HCT116 (cell line): ENCODE measurements at regions not wholly inside any gene's neighbourhood (a gene's known extent, or its start where the extent isn't known, plus 50 kb on each side); places are given as distances from the start of the nearest gene placed in this dataset.

ENCODE experiments used
- ATAC-seq: fragments of 200-7000 bp; cut with Tn5 transposase; 2 replicates; pipeline ENCODE4 v1.9.1; 2020; ENCODE audit warnings: mild to moderate bottlenecking, moderate library complexity
- BruUV-seq: library from RNA; stranded (reverse); fragments of 400-500 nt; replicated peaks from 2 replicates; lab custom pipeline; 2021; lab: Mats Ljungman, UMichigan
- CTCF ChIA-PET: fragments of 300-600 bp; sonication (Branson Sonifier 250); formaldehyde crosslinking; loops from one replicate; lab custom pipeline; 2021; ENCODE audit warnings: antibody characterized with exemption; lab: Charles Lee
- POLR2A ChIA-PET: fragments of 300-600, 350-600 bp; sonication (Branson Sonifier 250); formaldehyde crosslinking; loops from one replicate; lab custom pipeline; 2021; ENCODE audit warnings: antibody characterized with exemption; lab: Charles Lee
- RAD21 ChIA-PET, 2 experiments: fragments of 300-600 bp; sonication (Branson Sonifier 250); formaldehyde crosslinking; loops; one replicate each; lab custom pipeline; 2023; ENCODE audit warnings: low total read pairs in 2 of 2; ENCODE audit not compliant: uncharacterized antibody in 2 of 2, unreplicated experiment in 2 of 2, low non-redundant PET in 1 of 2; lab: Charles Lee
- DNase-seq: peaks from one replicate; pipeline ENCODE4 v3.0.0-alpha.2; 2010; ENCODE audit warnings: low read depth, low spot score
- H2AFZ ChIP-seq: fragments of 200-600 bp; shearing (Covaris generic), sonication (generic); 2 replicates; pipeline ENCODE4 v1.6.1; 2017; ENCODE audit warnings: low read depth, mixed run types, mixed read lengths, antibody characterized with exemption, low read length; ENCODE audit not compliant: poor library complexity, severe bottlenecking
- H3K27ac ChIP-seq: 2 replicates; pipeline ENCODE4 v1.5.1; 2012; ENCODE audit warnings: low read depth, low read length
- H3K27me3 ChIP-seq: fragments of 200-600 bp; sonication (generic); 2 replicates; pipeline ENCODE4 v1.6.1; 2016; ENCODE audit warnings: mixed run types, low read length, mixed read lengths; ENCODE audit not compliant: insufficient read depth
- H3K36me3 ChIP-seq, 2 experiments: fragments of 200-500 bp in 1 of 2; fragments of 200-600 bp in 1 of 2; sonication (Bioruptor generic) in 1 of 2; sonication (generic) in 1 of 2; 2 replicates each; pipeline versions ENCODE4 v1.5.1 to v1.6.1; 2014 to 2016; ENCODE audit warnings: low read length in 2 of 2, inconsistent platforms in 1 of 2, mixed read lengths in 1 of 2, mixed run types in 1 of 2; ENCODE audit not compliant: insufficient read depth in 2 of 2, control insufficient read depth in 1 of 2
- H3K4me1 ChIP-seq, 2 experiments: fragments of 200-600 bp in 1 of 2; sonication (generic) in 1 of 2; 2 replicates each; pipeline versions ENCODE4 v1.5.1 to v1.6.1; 2012 to 2017; ENCODE audit warnings: low read length in 2 of 2, inconsistent platforms in 1 of 2, mild to moderate bottlenecking in 1 of 2, mixed read lengths in 1 of 2, mixed run types in 1 of 2, moderate library complexity in 1 of 2; ENCODE audit not compliant: insufficient read depth in 2 of 2, control insufficient read depth in 1 of 2
- H3K4me2 ChIP-seq: fragments of 200-600 bp; sonication (generic); 2 replicates; pipeline ENCODE4 v1.6.1; 2017; ENCODE audit warnings: mixed run types, low read length, mixed read lengths
- H3K4me3 ChIP-seq, 2 experiments: fragments of 200-600 bp in 1 of 2; sonication (generic) in 1 of 2; replicated peaks in 1 of 2; 2 replicates each; pipeline ENCODE4 v1.5.1; 2011 to 2016; ENCODE audit warnings: low read length in 2 of 2, control low read depth in 1 of 2, low read depth in 1 of 2, mild to moderate bottlenecking in 1 of 2, mixed read lengths in 1 of 2, mixed run types in 1 of 2
- H3K79me2 ChIP-seq: fragments of 200-600 bp; sonication (generic); 2 replicates; pipeline ENCODE4 v1.6.1; 2017; ENCODE audit warnings: mild to moderate bottlenecking, mixed run types, low read length, moderate library complexity, mixed read lengths; ENCODE audit not compliant: insufficient read depth
- H3K9ac ChIP-seq: fragments of 200-600 bp; sonication (generic); 2 replicates; pipeline ENCODE4 v1.6.1; 2016; ENCODE audit warnings: low read length, mixed read lengths
- H3K9me2 ChIP-seq: fragments of 200-600 bp; sonication (generic), shearing (Covaris generic); 2 replicates; pipeline ENCODE4 v1.6.1; 2017; ENCODE audit warnings: mixed run types, mild to moderate bottlenecking, moderate library complexity; ENCODE audit not compliant: insufficient read depth
- H3K9me3 ChIP-seq, 2 experiments: fragments of 200-500 bp in 1 of 2; fragments of 200-600 bp in 1 of 2; sonication (Bioruptor generic) in 1 of 2; sonication (generic) in 1 of 2; 2 replicates each; pipeline ENCODE4 v1.6.1; 2014 to 2017; ENCODE audit warnings: low read length in 2 of 2, mixed read lengths in 2 of 2, inconsistent platforms in 1 of 2, low read depth in 1 of 2, mild to moderate bottlenecking in 1 of 2, mixed run types in 1 of 2, moderate library complexity in 1 of 2; ENCODE audit not compliant: control insufficient read depth in 1 of 2, insufficient read depth in 1 of 2
- H4K20me1 ChIP-seq: fragments of 200-600 bp; sonication (generic), shearing (Covaris generic); 2 replicates; pipeline ENCODE4 v1.6.1; 2017; ENCODE audit warnings: mixed run types, mild to moderate bottlenecking, moderate library complexity; ENCODE audit not compliant: insufficient read depth
- ATF3 ChIP-seq: IDR thresholded peaks from 2 replicates; pipeline ENCODE4 v1.6.1; 2012
- CBX3 ChIP-seq: IDR thresholded peaks from 2 replicates; pipeline ENCODE4 v1.6.1; 2012; ENCODE audit warnings: low read depth
- CTCF ChIP-seq, 3 experiments: fragments of 200-600 bp in 1 of 3; sonication (generic) in 1 of 3; IDR thresholded peaks in 2 of 3; conservative IDR thresholded peaks in 1 of 3; 2 replicates each; pipeline ENCODE4 v1.5.1; 2012 to 2017; ENCODE audit warnings: low read depth in 2 of 3, low read length in 2 of 3, antibody characterized with exemption in 1 of 3, borderline replicate concordance in 1 of 3, control low read depth in 1 of 3, mild to moderate bottlenecking in 1 of 3, mixed read lengths in 1 of 3, mixed run types in 1 of 3, moderate library complexity in 1 of 3; ENCODE audit not compliant: insufficient read depth in 1 of 3
- EGR1 ChIP-seq: IDR thresholded peaks from 2 replicates; pipeline ENCODE4 v1.6.1; 2012; ENCODE audit warnings: low read depth
- ELF1 ChIP-seq: IDR thresholded peaks from 2 replicates; pipeline ENCODE4 v1.6.1; 2012; ENCODE audit warnings: low read depth, borderline replicate concordance
- FOSL1 ChIP-seq: IDR thresholded peaks from 2 replicates; pipeline ENCODE4 v1.6.1; 2012; ENCODE audit warnings: low read depth
- POLR2A ChIP-seq: IDR thresholded peaks from 2 replicates; pipeline ENCODE4 v1.7.0; 2011; ENCODE audit warnings: borderline replicate concordance; ENCODE audit not compliant: insufficient read depth, insufficient read length; ENCODE audit errors: extremely low read depth
- RAD21 ChIP-seq: IDR thresholded peaks from 2 replicates; pipeline ENCODE4 v1.6.1; 2012; ENCODE audit warnings: low read depth, mild to moderate bottlenecking
- REST ChIP-seq: IDR thresholded peaks from 2 replicates; pipeline ENCODE4 v1.6.1; 2012; ENCODE audit warnings: low read depth
- SIN3A ChIP-seq: IDR thresholded peaks from 2 replicates; pipeline ENCODE4 v1.6.1; 2012; ENCODE audit warnings: low read depth
- SP1 ChIP-seq: IDR thresholded peaks from 2 replicates; pipeline ENCODE4 v1.6.1; 2012; ENCODE audit warnings: low read depth
- SRF ChIP-seq: IDR thresholded peaks from 2 replicates; pipeline ENCODE4 v1.6.1; 2012; ENCODE audit warnings: low read depth
- TCF7L2 ChIP-seq: IDR thresholded peaks from 2 replicates; pipeline ENCODE4 v1.7.0; 2011; ENCODE audit warnings: borderline replicate concordance, inconsistent platforms; ENCODE audit not compliant: insufficient read depth, insufficient read length; ENCODE audit errors: extremely low read depth
- YY1 ChIP-seq: IDR thresholded peaks from 2 replicates; pipeline ENCODE4 v1.6.1; 2011; ENCODE audit warnings: low read length, low read depth, moderate library complexity, mild to moderate bottlenecking; ENCODE audit not compliant: insufficient replicate concordance; ENCODE audit errors: extremely low read depth
- ZFX ChIP-seq: fragments of 450-650 bp; IDR thresholded peaks from 2 replicates; pipeline ENCODE4 v1.6.1; 2017
- intact Hi-C: fragments of 100-400 bp; cut with micrococcal nuclease; formaldehyde crosslinking; loops from 2 replicates; pipeline ENCODE4 v1.10.0; 2022
- TF ChIP-seq, protein P1 (sequence below): IDR thresholded peaks from 2 replicates; pipeline ENCODE4 v1.6.1; 2012

- TF ChIP-seq FOSL1 (no peak), CBX3 (no peak), REST (no peak), POLR2A (no peak), SP1 (no peak), EGR1 (no peak), ZFX (no peak), SRF (no peak), TCF7L2 (no peak), YY1 (no peak), SIN3A (no peak), CTCF (IDR thresholded peaks at IDR 0.05 in 2 of 3, conservative IDR thresholded peaks at IDR 0.05 in 1 of 3; ENCODE audit: borderline replicate concordance in 1 of 3, insufficient read depth in 1 of 3, low read depth in 2 of 3, low read length in 2 of 3) (no peak), RAD21 (no peak), ELF1 (no peak), ATF3 (no peak)
- TF ChIP-seq, protein P1, sequence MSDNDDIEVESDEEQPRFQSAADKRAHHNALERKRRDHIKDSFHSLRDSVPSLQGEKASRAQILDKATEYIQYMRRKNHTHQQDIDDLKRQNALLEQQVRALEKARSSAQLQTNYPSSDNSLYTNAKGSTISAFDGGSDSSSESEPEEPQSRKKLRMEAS = no peak
- no TSS peak for BruUV-seq
- H3K27ac ChIP-seq = no peak overlapping the region
- DNase-seq (no peak), ATAC-seq (no peak)
- no peaks in the 10 kb centered on the region for H3K4me1 ChIP-seq
- H3K9ac ChIP-seq = no peak overlapping the region
- CTCF ChIA-PET = no interaction called here
- H2AFZ ChIP-seq = no peak overlapping the region
- H3K27me3 ChIP-seq = no peaks in the 10 kb centered on the region
- H4K20me1 ChIP-seq = no peaks in the 10 kb centered on the region
- RAD21 ChIA-PET = no interaction called here
- H3K79me2 ChIP-seq = no peaks in the 10 kb centered on the region
- 0 out of 4 replicates have a peak, but pooled peaks cover 0 to 3% of the 10 kb centered on the region in 2 experiments for H3K9me3 ChIP-seq
- intact Hi-C loops = no loop called here
- H3K36me3 ChIP-seq = no peaks in the 10 kb centered on the region
- H3K9me2 ChIP-seq = no peaks in the 10 kb centered on the region
- H3K4me2 ChIP-seq = no peak overlapping the region
- H3K4me3 ChIP-seq = no peak overlapping the region
- POLR2A ChIA-PET = no interaction called here
Observed at GRCh38 chr12:17695495-17695894, 394.5 kb downstream of the RERGL start.
